IPS DF 6.9 (cell line): ENCODE measurements at regions not wholly inside any gene's neighbourhood (a gene's known extent, or its start where the extent isn't known, plus 50 kb on each side); places are given as distances from the start of the nearest gene placed in this dataset.
"Not testable (repeated sequence)": the region's sequence is repeated elsewhere in the genome, so short reads cannot be mapped to it uniquely, and the experiment has no call there.

Experiments
- DNase-seq: peaks from one replicate; pipeline ENCODE4 v3.0.0-alpha.2; 2013; ENCODE audit warnings: low read depth, low spot score
- H3K27ac ChIP-seq: one replicate; pipeline ENCODE4 v1.5.1; 2013; ENCODE audit warnings: low read length, control low read depth
- H3K27me3 ChIP-seq: 2 replicates; pipeline ENCODE4 v1.6.1; 2013; ENCODE audit warnings: mild to moderate bottlenecking, low read length; ENCODE audit not compliant: control insufficient read depth, insufficient read depth
- H3K36me3 ChIP-seq: 2 replicates; pipeline ENCODE4 v1.6.1; 2013; ENCODE audit warnings: low read length; ENCODE audit not compliant: control insufficient read depth, insufficient read depth
- H3K4me1 ChIP-seq: 2 replicates; pipeline ENCODE4 v1.6.1; 2013; ENCODE audit warnings: low read length; ENCODE audit not compliant: control insufficient read depth, insufficient read depth
- H3K4me3 ChIP-seq: 2 replicates; pipeline ENCODE4 v1.5.1; 2013; ENCODE audit warnings: mild to moderate bottlenecking, low read length
- H3K9me3 ChIP-seq: 2 replicates; pipeline ENCODE4 v1.6.1; 2013; ENCODE audit warnings: low read length, inconsistent platforms; ENCODE audit not compliant: control insufficient read depth, insufficient read depth
- WGBS: extraction: QIAGEN DNeasy Blood & Tissue Kit; methylation state at CpG from one replicate; pipeline ENCODE4 v1.1.7; 2013; ENCODE audit warnings: mixed read lengths, missing lambda C conversion rate; ENCODE audit not compliant: insufficient read length, insufficient coverage; 5-methylcytosine and 5-hydroxymethylcytosine counted together

- H3K36me3 ChIP-seq, result no peaks in the 10 kb centered on the region
- no CpG with 5 or more reads among the region's 9 CpGs for WGBS
- H3K9me3 ChIP-seq, result no peaks in the 10 kb centered on the region
- H3K27me3 ChIP-seq, result no peaks in the 10 kb centered on the region
- H3K4me1 ChIP-seq, result no peaks in the 10 kb centered on the region
- no peak for DNase-seq
- no peak overlapping the region for H3K4me3 ChIP-seq
- no peak overlapping the region for H3K27ac ChIP-seq
Observed at GRCh38 chr7:65453341-65454030, 79.8 kb downstream of the ZNF92 start.

- Histone ChIP-seq H3K4me3 (no peak overlapping the region), H3K4me1 (no peaks in the 10 kb centered on the region), H3K36me3 (no peaks in the 10 kb centered on the region), H3K27ac (no peak overlapping the region), H3K27me3 (no peaks in the 10 kb centered on the region), H3K9me3 (no peaks in the 10 kb centered on the region)
- no peak for DNase-seq
Observed at GRCh38 chr7:65454469-65454868, 80.8 kb downstream of the ZNF92 start.

DNA sequence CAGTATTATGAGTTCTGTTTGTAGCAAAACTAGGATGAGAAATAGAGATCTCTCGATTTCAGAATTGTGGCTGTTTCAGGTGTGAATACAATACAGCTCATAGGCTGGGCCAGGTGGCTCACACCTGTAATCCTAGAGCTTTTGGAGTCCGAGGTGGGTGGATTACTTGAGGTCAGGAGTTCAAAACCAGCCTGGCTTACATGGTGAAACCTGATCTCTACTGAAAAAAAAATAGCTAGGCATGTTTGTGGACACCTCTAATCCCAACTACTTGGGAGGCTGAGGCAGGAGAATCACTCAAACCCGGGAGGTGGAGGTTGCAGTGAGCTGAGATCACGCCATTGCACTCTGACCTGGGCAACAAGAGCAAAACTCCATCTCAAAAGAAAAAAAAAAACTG, 81.4 kb downstream of the ZNF92 start:
- H3K9me3 ChIP-seq, H3K4me1 ChIP-seq, H3K27me3 ChIP-seq, H3K27ac ChIP-seq, H3K36me3 ChIP-seq, DNase-seq, H3K4me3 ChIP-seq: not testable (repeated sequence)
- no CpG with 5 or more reads among the region's 4 CpGs for WGBS

GRCh38 chr7:65457705-65458104, 84.0 kb downstream of the ZNF92 start:
- Histone ChIP-seq H3K4me3 (no peak overlapping the region), H3K27me3 (no peaks in the 10 kb centered on the region), H3K9me3 (no peaks in the 10 kb centered on the region), H3K27ac (no peak overlapping the region), H3K36me3 (no peaks in the 10 kb centered on the region), H3K4me1 (no peaks in the 10 kb centered on the region)
- no CpG with 5 or more reads among the region's 5 CpGs for WGBS
- no peak for DNase-seq

- Histone ChIP-seq H3K4me3 (no peak overlapping the region), H3K4me1 (no peaks in the 10 kb centered on the region), H3K9me3 (no peaks in the 10 kb centered on the region), H3K36me3 (no peaks in the 10 kb centered on the region), H3K27me3 (no peaks in the 10 kb centered on the region), H3K27ac (no peak overlapping the region)
- no peak for DNase-seq
- WGBS, result no CpG with 5 or more reads among the region's 4 CpGs
Observed at GRCh38 chr7:65459438-65459837, 85.8 kb downstream of the ZNF92 start.

- no peaks in the 10 kb centered on the region for H3K4me1 ChIP-seq
- H3K27me3 ChIP-seq, result no peaks in the 10 kb centered on the region
- no peak for DNase-seq
- H3K36me3 ChIP-seq, result no peaks in the 10 kb centered on the region
- H3K9me3 ChIP-seq, result no peaks in the 10 kb centered on the region
- H3K27ac ChIP-seq, result no peak overlapping the region
- whole genome bisulfite sequencing, result no CpG with 5 or more reads among the region's 3 CpGs
- no peak overlapping the region for H3K4me3 ChIP-seq
Observed at GRCh38 chr7:65462148-65462716, 88.6 kb downstream of the ZNF92 start.

DNA sequence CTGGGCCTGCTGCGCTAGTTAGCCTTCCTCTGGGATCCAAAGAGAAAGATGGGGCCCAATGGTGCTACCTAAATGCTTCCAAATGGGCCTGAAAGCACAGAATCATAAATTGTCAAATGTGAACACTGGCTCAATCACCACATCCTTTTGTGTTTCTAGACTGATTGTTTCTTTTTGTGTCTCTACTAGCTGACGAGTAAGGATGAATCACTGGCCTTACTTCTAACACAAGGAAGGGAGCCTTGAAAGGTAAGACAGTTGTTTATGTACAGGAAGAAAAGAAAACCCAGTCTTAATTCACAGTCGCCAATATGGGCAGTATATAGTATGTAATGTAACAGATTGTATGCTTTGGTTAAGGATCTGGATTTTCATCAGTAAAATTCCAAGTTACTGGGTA, 89.5 kb downstream of the ZNF92 start:
- H3K9me3 ChIP-seq, result no peaks in the 10 kb centered on the region
- H3K27ac ChIP-seq, result no peak overlapping the region
- no CpG with 5 or more reads among the region's 3 CpGs for WGBS
- no peaks in the 10 kb centered on the region for H3K4me1 ChIP-seq
- no peaks in the 10 kb centered on the region for H3K27me3 ChIP-seq
- DNase-seq, result no peak
- no peak overlapping the region for H3K4me3 ChIP-seq
- no peaks in the 10 kb centered on the region for H3K36me3 ChIP-seq

GRCh38 chr7:65469919-65470558, 96.4 kb downstream of the ZNF92 start:
- not testable (repeated sequence) for H3K4me3 ChIP-seq

DNA sequence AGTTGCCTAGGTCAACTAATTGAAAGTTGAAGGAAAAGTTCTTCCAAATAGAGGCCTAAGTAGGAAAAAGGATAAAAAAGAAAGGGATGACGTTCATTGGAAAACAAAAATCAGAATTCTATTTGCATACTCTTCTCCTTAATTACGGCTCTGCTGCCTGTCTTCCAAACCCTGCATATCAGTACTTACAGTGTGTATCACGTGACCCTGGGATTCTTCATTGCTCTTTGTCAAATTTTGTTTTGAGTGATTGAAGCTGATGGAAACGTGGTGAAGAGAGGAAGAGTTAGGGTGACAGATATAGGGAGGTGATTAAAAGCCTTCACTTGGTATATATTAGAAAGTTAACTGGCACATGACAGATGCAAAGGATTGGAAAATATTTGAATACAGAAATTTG, 97.9 kb downstream of the ZNF92 start:
- Histone ChIP-seq H3K4me1 (no peaks in the 10 kb centered on the region), H3K27me3 (no peaks in the 10 kb centered on the region), H3K9me3 (no peaks in the 10 kb centered on the region), H3K27ac (no peak overlapping the region), H3K36me3 (no peaks in the 10 kb centered on the region), H3K4me3 (no peak overlapping the region)
- WGBS, result no CpG with 5 or more reads among the region's 4 CpGs
- DNase-seq, result no peak

More at GRCh38 chr7:65469919-65470558, 96.4 kb downstream of the ZNF92 start:
- H3K9me3 ChIP-seq, H3K36me3 ChIP-seq, H3K27me3 ChIP-seq, H3K27ac ChIP-seq, DNase-seq, H3K4me1 ChIP-seq: not testable (repeated sequence)
- no CpG with 5 or more reads among the region's 14 CpGs for WGBS

DNA sequence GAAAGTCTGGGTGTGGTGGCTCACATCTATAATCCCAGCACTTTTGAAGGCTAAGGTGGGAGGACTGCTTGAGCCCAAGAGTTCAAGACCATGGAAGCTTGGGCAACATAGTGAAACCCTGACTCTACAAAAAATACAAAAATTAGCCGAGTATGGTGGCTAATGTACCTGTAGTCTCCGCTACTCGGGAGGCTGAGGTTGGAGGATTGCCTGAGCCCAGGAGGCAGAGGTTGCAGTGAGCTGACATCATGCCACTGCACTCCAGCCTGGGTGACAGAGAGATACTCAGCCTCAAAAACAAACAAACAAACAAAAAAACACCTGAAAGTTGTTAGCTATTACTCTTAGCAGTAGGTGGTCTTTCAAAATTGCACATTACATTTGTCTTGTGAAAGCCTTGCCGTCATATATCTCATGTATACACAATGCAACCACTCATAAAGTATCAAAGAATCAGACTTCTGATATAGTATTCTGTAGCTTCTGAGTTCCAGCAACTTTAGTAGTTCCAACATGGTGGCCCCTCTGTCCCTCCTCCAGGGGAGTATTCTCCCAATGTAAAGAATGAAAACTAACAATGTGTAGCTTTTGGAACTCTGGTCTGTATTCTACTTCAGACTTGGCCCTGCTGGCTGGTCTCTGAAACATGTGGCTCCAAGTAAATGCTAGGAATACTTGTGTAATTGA, 101.5 kb downstream of the ZNF92 start:
- DNase-seq, result no peak
- Histone ChIP-seq H3K36me3 (no peaks in the 10 kb centered on the region), H3K4me3 (no peak overlapping the region), H3K27me3 (no peaks in the 10 kb centered on the region), H3K27ac (no peak overlapping the region), H3K4me1 (no peaks in the 10 kb centered on the region), H3K9me3 (no peaks in the 10 kb centered on the region)
- no CpG with 5 or more reads among the region's 4 CpGs for WGBS
